HG03039 (cell line): ENCODE measurements at regions not wholly inside any gene's neighbourhood (a gene's known extent, or its start where the extent isn't known, plus 50 kb on each side); places are given as distances from the start of the nearest gene placed in this dataset.

ENCODE experiments used
- ATAC-seq: cut with Tn5 transposase; IDR thresholded peaks from one replicate; pipeline ENCODE4 v1.9.1; 2021; ENCODE audit warnings: mild to moderate bottlenecking, moderate library complexity; ENCODE audit not compliant: unreplicated experiment

GRCh38 chr18:61225336-61225735 is 107.9 kb upstream of the CDH20 start:
- no peak for ATAC-seq

- no peak for ATAC-seq
Measured at GRCh38 chr18:61236356-61237057, 96.7 kb upstream of the CDH20 start.

GRCh38 chr18:61237529-61237928 is 95.7 kb upstream of the CDH20 start:
- no peak for ATAC-seq

GRCh38 chr18:61239051-61239450 is 94.2 kb upstream of the CDH20 start:
- no peak for ATAC-seq

GRCh38 chr18:61241260-61241853 is 91.9 kb upstream of the CDH20 start:
- ATAC-seq = no peak

GRCh38 chr18:61244632-61245031 is 88.6 kb upstream of the CDH20 start:
- ATAC-seq = no peak

GRCh38 chr18:61245276-61245675 is 88.0 kb upstream of the CDH20 start:
- ATAC-seq = no peak

GRCh38 chr18:61248589-61248988 is 84.6 kb upstream of the CDH20 start:
- no peak for ATAC-seq

- ATAC-seq = no peak
Measured at GRCh38 chr18:61256291-61256690, 76.9 kb upstream of the CDH20 start.

GRCh38 chr18:61261870-61262269 is 71.4 kb upstream of the CDH20 start:
- no peak for ATAC-seq

GRCh38 chr18:61272793-61273192 is 60.4 kb upstream of the CDH20 start:
- ATAC-seq = no peak

GRCh38 chr18:61273533-61273932 is 59.7 kb upstream of the CDH20 start:
- ATAC-seq = no peak

- ATAC-seq = no peak
Measured at GRCh38 chr18:61274416-61274960, 58.7 kb upstream of the CDH20 start.

GRCh38 chr18:61277808-61278207 is 55.4 kb upstream of the CDH20 start:
- no peak for ATAC-seq

GRCh38 chr18:61281431-61281830 is 51.8 kb upstream of the CDH20 start:
- ATAC-seq = no peak

- ATAC-seq = no peak
Measured at GRCh38 chr18:61282926-61283325, 50.3 kb upstream of the CDH20 start.
